ENCODE measurements at regions not wholly inside any gene's neighbourhood (a gene's known extent, or its start where the extent isn't known, plus 50 kb on each side); places are given as distances from the start of the nearest gene placed in this dataset.

DNA sequence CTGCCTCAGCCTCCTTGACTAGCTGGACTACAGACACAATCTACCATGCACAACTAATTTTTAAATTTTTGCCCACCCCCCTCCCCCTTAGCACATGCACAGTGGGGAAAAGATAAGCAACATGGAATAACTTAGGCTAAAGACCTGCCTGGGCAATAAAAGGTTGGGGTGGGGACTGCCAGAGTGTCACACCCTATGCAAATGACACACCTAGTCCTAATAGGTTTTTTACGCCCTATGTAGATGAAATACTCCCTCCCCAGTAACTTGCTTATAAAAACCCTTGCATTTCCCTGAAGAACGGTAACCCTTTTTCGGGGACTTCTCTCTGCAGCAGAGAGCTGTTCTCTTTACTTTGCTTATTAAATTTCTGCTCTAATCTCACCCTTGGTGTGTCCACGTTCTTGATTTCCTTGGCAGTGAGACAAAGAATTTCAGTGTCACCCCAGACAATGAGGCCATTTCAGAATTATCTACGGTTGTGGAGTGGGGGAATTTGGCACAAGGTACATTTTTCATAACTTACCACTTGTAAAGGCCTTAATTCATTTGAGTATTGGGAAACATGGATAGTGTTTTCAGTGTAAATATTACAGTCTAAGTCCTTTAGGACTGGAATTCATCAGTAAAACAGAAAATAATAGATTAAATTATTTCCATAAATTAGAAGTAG lies 109.2 kb downstream of the NOL4 start:
- H3K4me1 Mint-ChIP-seq (ENCODE audit: unreplicated experiment): peaks cover 22% of the 10 kb centered on the region
- TF ChIP-seq, protein P1, sequence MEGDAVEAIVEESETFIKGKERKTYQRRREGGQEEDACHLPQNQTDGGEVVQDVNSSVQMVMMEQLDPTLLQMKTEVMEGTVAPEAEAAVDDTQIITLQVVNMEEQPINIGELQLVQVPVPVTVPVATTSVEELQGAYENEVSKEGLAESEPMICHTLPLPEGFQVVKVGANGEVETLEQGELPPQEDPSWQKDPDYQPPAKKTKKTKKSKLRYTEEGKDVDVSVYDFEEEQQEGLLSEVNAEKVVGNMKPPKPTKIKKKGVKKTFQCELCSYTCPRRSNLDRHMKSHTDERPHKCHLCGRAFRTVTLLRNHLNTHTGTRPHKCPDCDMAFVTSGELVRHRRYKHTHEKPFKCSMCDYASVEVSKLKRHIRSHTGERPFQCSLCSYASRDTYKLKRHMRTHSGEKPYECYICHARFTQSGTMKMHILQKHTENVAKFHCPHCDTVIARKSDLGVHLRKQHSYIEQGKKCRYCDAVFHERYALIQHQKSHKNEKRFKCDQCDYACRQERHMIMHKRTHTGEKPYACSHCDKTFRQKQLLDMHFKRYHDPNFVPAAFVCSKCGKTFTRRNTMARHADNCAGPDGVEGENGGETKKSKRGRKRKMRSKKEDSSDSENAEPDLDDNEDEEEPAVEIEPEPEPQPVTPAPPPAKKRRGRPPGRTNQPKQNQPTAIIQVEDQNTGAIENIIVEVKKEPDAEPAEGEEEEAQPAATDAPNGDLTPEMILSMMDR (IDR thresholded peaks at IDR 0.05): no peak
- DNase-seq (ENCODE audit: extremely low spot score, unreplicated experiment): no peak
- no peak overlapping the region for H3K4me3 Mint-ChIP-seq (ENCODE audit: unreplicated experiment)
- H3K9me3 Mint-ChIP-seq (ENCODE audit: unreplicated experiment): no peaks in the 10 kb centered on the region
- no peaks in the 10 kb centered on the region for H3K36me3 Mint-ChIP-seq (ENCODE audit: unreplicated experiment)
- no peaks in the 10 kb centered on the region for H3K27me3 Mint-ChIP-seq (ENCODE audit: unreplicated experiment)
- H3K27ac Mint-ChIP-seq (ENCODE audit: unreplicated experiment): no peak overlapping the region

DNA sequence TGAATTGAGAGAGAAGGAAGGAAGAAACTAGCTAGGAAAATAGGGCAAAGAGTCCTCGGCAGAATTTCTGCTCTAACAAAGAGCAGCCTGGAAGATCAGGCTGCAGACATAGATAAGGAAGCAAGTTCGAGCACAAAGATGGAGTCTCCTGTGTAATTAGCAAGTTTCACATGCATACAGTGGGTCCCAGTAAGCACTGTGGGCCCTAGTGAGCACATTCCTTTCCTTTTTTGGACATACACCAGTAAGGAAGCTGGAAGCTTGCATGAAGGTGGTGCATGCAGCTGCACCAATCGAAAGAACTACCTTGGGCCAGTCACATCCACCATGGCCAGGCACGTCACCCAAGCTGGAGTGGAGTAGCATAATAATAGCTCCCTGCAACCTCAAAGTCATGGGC lies 109.7 kb downstream of the NOL4 start:
- TF ChIP-seq, protein P1 (IDR thresholded peaks at IDR 0.05): no peak
- H3K36me3 Mint-ChIP-seq (ENCODE audit: unreplicated experiment): no peaks in the 10 kb centered on the region

DNA sequence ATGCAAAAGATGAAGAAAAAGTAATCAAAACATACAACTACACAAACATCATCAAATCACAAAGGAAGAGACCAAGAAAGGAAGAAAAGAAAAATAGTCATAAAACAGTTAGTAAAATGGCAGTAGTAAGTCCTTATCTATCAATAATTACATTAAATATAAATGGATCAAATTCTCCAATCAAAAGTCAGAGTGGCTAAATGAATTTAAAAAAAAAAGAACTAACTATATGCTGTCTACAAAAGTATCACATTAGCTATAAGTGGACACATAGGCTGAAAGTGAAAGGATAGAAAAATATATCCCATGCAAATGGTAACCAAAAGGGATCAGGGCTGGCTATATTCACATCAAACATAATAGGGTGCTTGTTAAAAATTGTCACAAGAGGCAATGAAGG lies 116.5 kb downstream of the NOL4 start:
- Mint-ChIP-seq H3K4me3 (ENCODE audit: unreplicated experiment) (no peak overlapping the region), H3K4me1 (ENCODE audit: unreplicated experiment) (no peaks in the 10 kb centered on the region), H3K9me3 (ENCODE audit: unreplicated experiment) (peaks cover 13% of the 10 kb centered on the region), H3K36me3 (ENCODE audit: unreplicated experiment) (no peaks in the 10 kb centered on the region), H3K27me3 (ENCODE audit: unreplicated experiment) (no peaks in the 10 kb centered on the region), H3K27ac (ENCODE audit: unreplicated experiment) (no peak overlapping the region)
- TF ChIP-seq, protein P1 (IDR thresholded peaks at IDR 0.05): no peak
- DNase-seq (ENCODE audit: extremely low spot score, unreplicated experiment): no peak

More for the DNA sequence above, 109.7 kb downstream of the NOL4 start:
- DNase-seq (ENCODE audit: extremely low spot score, unreplicated experiment): no peak
- no peaks in the 10 kb centered on the region for H3K9me3 Mint-ChIP-seq (ENCODE audit: unreplicated experiment)
- no peaks in the 10 kb centered on the region for H3K27me3 Mint-ChIP-seq (ENCODE audit: unreplicated experiment)
- peaks cover 17% of the 10 kb centered on the region for H3K4me1 Mint-ChIP-seq (ENCODE audit: unreplicated experiment)
- H3K4me3 Mint-ChIP-seq (ENCODE audit: unreplicated experiment): no peak overlapping the region
- H3K27ac Mint-ChIP-seq (ENCODE audit: unreplicated experiment): no peak overlapping the region

- H3K36me3 Mint-ChIP-seq (ENCODE audit: unreplicated experiment): no peaks in the 10 kb centered on the region
- peaks cover 2% of the 10 kb centered on the region for H3K4me1 Mint-ChIP-seq (ENCODE audit: unreplicated experiment)
- H3K4me3 Mint-ChIP-seq (ENCODE audit: unreplicated experiment): no peak overlapping the region
- H3K27me3 Mint-ChIP-seq (ENCODE audit: unreplicated experiment): no peaks in the 10 kb centered on the region
- TF ChIP-seq, protein P1 (IDR thresholded peaks at IDR 0.05): no peak
- no peak for DNase-seq (ENCODE audit: extremely low spot score, unreplicated experiment)
- no peaks in the 10 kb centered on the region for H3K9me3 Mint-ChIP-seq (ENCODE audit: unreplicated experiment)
- no peak overlapping the region for H3K27ac Mint-ChIP-seq (ENCODE audit: unreplicated experiment)
These were observed 126.6 kb downstream of the NOL4 start for GRCh38 chr18:34098109-34098508.

DNA sequence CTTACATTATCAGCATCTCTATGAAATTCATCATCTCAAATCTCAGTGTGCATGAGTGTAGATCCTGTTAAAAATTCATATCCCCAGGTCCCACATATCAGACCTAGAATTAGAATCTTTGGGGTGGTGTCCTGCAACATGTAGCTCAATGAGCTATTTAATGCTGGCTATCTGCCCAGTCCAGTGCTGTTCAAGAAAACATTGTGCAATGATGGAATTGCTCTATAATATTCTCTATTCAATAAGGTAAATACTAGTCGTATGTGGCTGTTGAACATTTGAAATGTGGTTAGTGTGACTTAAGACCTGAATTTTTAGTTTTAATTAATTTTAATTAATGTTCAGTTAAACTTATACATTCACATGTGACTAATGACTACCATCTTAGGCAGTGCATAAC lies 127.4 kb downstream of the NOL4 start:
- no peaks in the 10 kb centered on the region for H3K36me3 Mint-ChIP-seq (ENCODE audit: unreplicated experiment)
- TF ChIP-seq, protein P1 (IDR thresholded peaks at IDR 0.05): no peak
- no peak overlapping the region for H3K4me3 Mint-ChIP-seq (ENCODE audit: unreplicated experiment)
- peaks cover 2% of the 10 kb centered on the region for H3K4me1 Mint-ChIP-seq (ENCODE audit: unreplicated experiment)
- no peaks in the 10 kb centered on the region for H3K27me3 Mint-ChIP-seq (ENCODE audit: unreplicated experiment)
- H3K27ac Mint-ChIP-seq (ENCODE audit: unreplicated experiment): no peak overlapping the region
- no peak for DNase-seq (ENCODE audit: extremely low spot score, unreplicated experiment)
- no peaks in the 10 kb centered on the region for H3K9me3 Mint-ChIP-seq (ENCODE audit: unreplicated experiment)

Data from osteocyte (in vitro differentiated cells).